HG02973 (cell line): ENCODE measurements at regions not wholly inside any gene's neighbourhood (a gene's known extent, or its start where the extent isn't known, plus 50 kb on each side); places are given as distances from the start of the nearest gene placed in this dataset.

Source experiments
- ATAC-seq: cut with Tn5 transposase; IDR thresholded peaks from one replicate; pipeline ENCODE4 v1.9.1; 2021; ENCODE audit warnings: moderate library complexity; ENCODE audit not compliant: unreplicated experiment

- ATAC-seq: no peak
These were observed 367.9 kb upstream of the RUNX1 start for GRCh38 chr21:35416866-35417489.

- no peak for ATAC-seq
These were observed 365.5 kb upstream of the RUNX1 start for GRCh38 chr21:35414507-35415139.

GRCh38 chr21:35414056-35414455, 365.0 kb upstream of the RUNX1 start:
- ATAC-seq: no peak

- ATAC-seq: no peak
These were observed 363.1 kb upstream of the RUNX1 start for GRCh38 chr21:35412231-35412630.

GRCh38 chr21:35411434-35411833, 362.3 kb upstream of the RUNX1 start:
- ATAC-seq: no peak

- no peak for ATAC-seq
These were observed 361.6 kb upstream of the RUNX1 start for GRCh38 chr21:35410656-35411055.

- ATAC-seq: no peak
These were observed 361.0 kb upstream of the RUNX1 start for GRCh38 chr21:35410123-35410522.

- ATAC-seq: no peak
These were observed 359.3 kb upstream of the RUNX1 start for GRCh38 chr21:35408401-35408800.

GRCh38 chr21:35406635-35407034, 357.5 kb upstream of the RUNX1 start:
- no peak for ATAC-seq

GRCh38 chr21:35405981-35406380, 356.9 kb upstream of the RUNX1 start:
- no peak for ATAC-seq

GRCh38 chr21:35404247-35404646, 355.1 kb upstream of the RUNX1 start:
- no peak for ATAC-seq

- ATAC-seq: no peak
These were observed 353.0 kb upstream of the RUNX1 start for GRCh38 chr21:35402061-35402460.

- no peak for ATAC-seq
These were observed 352.4 kb upstream of the RUNX1 start for GRCh38 chr21:35401476-35401875.

GRCh38 chr21:35400233-35400939, 351.3 kb upstream of the RUNX1 start:
- ATAC-seq: no peak

GRCh38 chr21:35399706-35400105, 350.6 kb upstream of the RUNX1 start:
- ATAC-seq: no peak

GRCh38 chr21:35399002-35399530, 350.0 kb upstream of the RUNX1 start:
- no peak for ATAC-seq

- no peak for ATAC-seq
These were observed 349.4 kb upstream of the RUNX1 start for GRCh38 chr21:35398346-35398982.

GRCh38 chr21:35397781-35398180, 348.7 kb upstream of the RUNX1 start:
- no peak for ATAC-seq

GRCh38 chr21:35396655-35397054, 347.6 kb upstream of the RUNX1 start:
- no peak for ATAC-seq

- ATAC-seq: no peak
These were observed 346.6 kb upstream of the RUNX1 start for GRCh38 chr21:35395728-35396127.

- no peak for ATAC-seq
These were observed 345.7 kb upstream of the RUNX1 start for GRCh38 chr21:35394634-35395369.
